ENCODE measurements at regions not wholly inside any gene's neighbourhood (a gene's known extent, or its start where the extent isn't known, plus 50 kb on each side); places are given as distances from the start of the nearest gene placed in this dataset.

DNA sequence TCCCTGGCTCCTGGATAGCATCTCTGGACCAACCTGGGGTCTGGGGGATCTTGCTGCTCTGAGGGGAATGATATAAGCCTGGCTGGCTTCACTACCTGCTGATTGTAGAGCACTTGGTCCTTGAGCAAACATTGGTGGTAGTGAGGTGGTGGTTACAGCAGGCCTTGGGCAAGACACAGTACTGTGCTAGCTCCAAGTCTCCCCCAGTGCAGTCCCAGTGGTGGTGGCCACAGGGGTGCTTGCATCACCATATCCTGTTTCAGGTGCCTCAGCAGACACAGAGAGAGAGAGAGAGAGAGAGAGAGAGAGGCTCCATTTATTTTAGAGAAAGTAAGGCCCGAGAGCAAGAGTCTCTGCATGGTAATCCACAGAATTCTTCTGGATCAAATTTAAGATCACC is 186.3 kb downstream of the MYRFL start:
- TF ChIP-seq, protein P1, sequence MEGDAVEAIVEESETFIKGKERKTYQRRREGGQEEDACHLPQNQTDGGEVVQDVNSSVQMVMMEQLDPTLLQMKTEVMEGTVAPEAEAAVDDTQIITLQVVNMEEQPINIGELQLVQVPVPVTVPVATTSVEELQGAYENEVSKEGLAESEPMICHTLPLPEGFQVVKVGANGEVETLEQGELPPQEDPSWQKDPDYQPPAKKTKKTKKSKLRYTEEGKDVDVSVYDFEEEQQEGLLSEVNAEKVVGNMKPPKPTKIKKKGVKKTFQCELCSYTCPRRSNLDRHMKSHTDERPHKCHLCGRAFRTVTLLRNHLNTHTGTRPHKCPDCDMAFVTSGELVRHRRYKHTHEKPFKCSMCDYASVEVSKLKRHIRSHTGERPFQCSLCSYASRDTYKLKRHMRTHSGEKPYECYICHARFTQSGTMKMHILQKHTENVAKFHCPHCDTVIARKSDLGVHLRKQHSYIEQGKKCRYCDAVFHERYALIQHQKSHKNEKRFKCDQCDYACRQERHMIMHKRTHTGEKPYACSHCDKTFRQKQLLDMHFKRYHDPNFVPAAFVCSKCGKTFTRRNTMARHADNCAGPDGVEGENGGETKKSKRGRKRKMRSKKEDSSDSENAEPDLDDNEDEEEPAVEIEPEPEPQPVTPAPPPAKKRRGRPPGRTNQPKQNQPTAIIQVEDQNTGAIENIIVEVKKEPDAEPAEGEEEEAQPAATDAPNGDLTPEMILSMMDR (IDR thresholded peaks at IDR 0.05) = no peak
- no peak for TF ChIP-seq EP300 (IDR thresholded peaks at IDR 0.05)
- TF ChIP-seq POLR2A (IDR thresholded peaks at IDR 0.05) = no peak
